Skeletal muscle tissue (tissue), 3 donors: ENCODE measurements at regions not wholly inside any gene's neighbourhood (a gene's known extent, or its start where the extent isn't known, plus 50 kb on each side); places are given as distances from the start of the nearest gene placed in this dataset.

Experiments
- H3K27ac ChIP-seq: one replicate; pipeline ENCODE4 v1.7.0; 2013; ENCODE audit warnings: mild to moderate bottlenecking, low read depth, low read length, inconsistent platforms
- H3K27me3 ChIP-seq, 3 donors: one replicate each; pipeline ENCODE4 v1.7.0; 2013; ENCODE audit warnings: low read length in 3 of 3; ENCODE audit not compliant: control insufficient read depth in 3 of 3, insufficient read depth in 3 of 3
- H3K36me3 ChIP-seq, 3 donors: one replicate each; pipeline ENCODE4 v1.7.0; 2013; ENCODE audit warnings: low read length in 3 of 3; ENCODE audit not compliant: control insufficient read depth in 3 of 3, insufficient read depth in 3 of 3
- H3K4me1 ChIP-seq, 3 donors: one replicate each; pipeline ENCODE4 v1.7.0; 2013; ENCODE audit warnings: low read length in 3 of 3, mild to moderate bottlenecking in 3 of 3; ENCODE audit not compliant: control insufficient read depth in 3 of 3, insufficient read depth in 3 of 3
- H3K4me3 ChIP-seq, 3 donors: one replicate each; pipeline ENCODE4 v1.7.0; 2013; ENCODE audit warnings: low read length in 3 of 3
- H3K9ac ChIP-seq, 3 donors: one replicate each; pipeline ENCODE4 v1.7.0; 2013; ENCODE audit warnings: low read length in 3 of 3, mild to moderate bottlenecking in 3 of 3, moderate library complexity in 2 of 3, low read depth in 1 of 3
- H3K9me3 ChIP-seq, 3 donors: one replicate each; pipeline ENCODE4 v1.7.0; 2013; ENCODE audit warnings: low read length in 3 of 3; ENCODE audit not compliant: control insufficient read depth in 3 of 3
- donor health status: Osteomylitis.

DNA sequence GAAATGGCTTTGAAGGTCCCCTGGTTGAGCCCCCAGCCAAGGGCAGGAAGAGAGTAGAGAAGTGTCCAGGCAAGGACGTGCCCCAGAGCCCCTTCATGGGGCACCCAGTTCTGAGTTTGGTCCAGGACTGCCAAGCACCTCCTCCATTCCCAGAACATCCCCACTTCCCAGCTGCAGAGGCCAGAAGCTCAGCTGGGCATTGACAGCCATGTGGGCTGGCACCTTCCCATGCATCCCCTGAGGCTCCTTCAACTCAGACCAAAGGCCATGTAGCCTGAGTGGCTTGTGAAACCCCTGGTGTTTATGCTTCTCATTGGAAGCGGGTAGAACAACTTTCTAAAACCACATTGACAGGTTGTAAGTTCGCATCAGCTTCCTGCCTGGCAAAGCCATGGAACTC lies 789.6 kb downstream of the TBC1D22A start:
- peaks cover 0 to 16% (median 8%) of the 10 kb centered on the region in 3 donors for H3K27me3 ChIP-seq
- H3K4me1 ChIP-seq = no peaks in the 10 kb centered on the region
- H3K27ac ChIP-seq = no peak overlapping the region
- no peaks in the 10 kb centered on the region for H3K9me3 ChIP-seq
- no peaks in the 10 kb centered on the region for H3K36me3 ChIP-seq
- H3K4me3 ChIP-seq = no peak overlapping the region
- H3K9ac ChIP-seq = no peak overlapping the region

DNA sequence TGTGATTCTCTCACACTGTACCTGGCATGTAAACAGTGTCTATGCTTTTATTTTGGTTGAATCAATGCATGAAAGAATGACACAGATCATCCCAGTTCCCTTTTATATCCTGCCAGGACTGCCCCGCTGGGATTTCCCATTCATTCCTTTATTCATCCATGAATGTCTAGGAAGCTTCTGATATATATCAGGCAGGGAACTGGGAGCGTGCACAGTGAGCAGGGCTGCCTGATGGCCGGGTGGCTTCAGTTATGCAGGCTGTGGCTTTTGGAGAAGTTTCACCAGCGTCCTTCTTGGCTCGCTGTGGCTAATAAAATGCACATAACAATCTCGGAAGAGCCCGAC lies 789.0 kb downstream of the TBC1D22A start:
- H3K27ac ChIP-seq = no peak overlapping the region
- peaks cover 0 to 17% (median 8%) of the 10 kb centered on the region in 3 donors for H3K27me3 ChIP-seq
- H3K9me3 ChIP-seq = no peaks in the 10 kb centered on the region
- no peak overlapping the region for H3K4me3 ChIP-seq
- H3K36me3 ChIP-seq = no peaks in the 10 kb centered on the region
- H3K4me1 ChIP-seq = no peaks in the 10 kb centered on the region
- H3K9ac ChIP-seq = no peak overlapping the region

DNA sequence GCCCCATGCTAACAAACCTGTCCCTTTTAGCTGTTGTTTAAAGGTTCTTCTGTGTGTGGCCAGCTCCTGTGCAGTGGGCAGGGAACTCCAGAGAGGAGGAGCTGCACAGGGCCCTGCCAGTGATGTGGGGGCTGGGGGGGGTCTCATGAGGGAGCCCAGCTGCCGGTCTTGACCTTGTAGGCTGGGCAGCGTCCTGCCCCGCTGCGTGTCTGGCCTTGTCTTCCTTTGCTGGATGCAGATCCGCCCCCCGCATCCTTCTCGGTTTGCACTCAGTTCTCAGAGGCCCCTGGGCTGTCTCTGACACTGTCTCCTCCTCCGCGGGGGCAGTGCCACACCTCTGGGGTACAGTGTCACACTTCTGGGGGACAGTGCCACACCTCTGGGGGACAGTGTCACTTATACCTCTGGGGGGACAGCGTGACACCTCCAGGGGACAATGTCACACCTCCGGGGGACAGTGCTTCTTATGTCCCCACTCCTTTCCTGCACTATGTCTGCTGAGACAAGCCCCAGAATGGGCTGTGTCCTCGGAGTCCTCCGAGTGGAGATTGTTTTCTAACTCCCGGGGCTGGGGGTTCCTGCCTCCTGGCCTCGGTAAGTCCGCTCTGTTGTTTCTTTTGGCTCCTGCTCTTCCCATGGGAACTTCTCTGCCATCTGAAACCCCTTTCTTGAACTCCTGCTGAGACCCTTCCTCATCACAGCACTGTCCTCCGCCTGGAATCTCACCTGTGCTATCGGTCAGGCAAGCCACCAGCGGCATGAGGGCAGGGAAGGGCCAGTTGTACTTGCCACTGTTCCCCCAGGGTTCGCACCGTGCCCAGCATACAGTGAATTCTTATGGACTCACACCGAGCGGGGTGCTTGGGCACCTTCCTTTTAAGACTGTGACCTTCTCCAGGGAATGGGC lies 788.3 kb downstream of the TBC1D22A start:
- no peaks in the 10 kb centered on the region for H3K9me3 ChIP-seq
- no peak overlapping the region for H3K4me3 ChIP-seq
- H3K36me3 ChIP-seq = no peaks in the 10 kb centered on the region
- no peak overlapping the region for H3K27ac ChIP-seq
- H3K4me1 ChIP-seq = no peaks in the 10 kb centered on the region
- no peak overlapping the region for H3K9ac ChIP-seq
- peaks cover 0 to 17% (median 12%) of the 10 kb centered on the region in 3 donors for H3K27me3 ChIP-seq

DNA sequence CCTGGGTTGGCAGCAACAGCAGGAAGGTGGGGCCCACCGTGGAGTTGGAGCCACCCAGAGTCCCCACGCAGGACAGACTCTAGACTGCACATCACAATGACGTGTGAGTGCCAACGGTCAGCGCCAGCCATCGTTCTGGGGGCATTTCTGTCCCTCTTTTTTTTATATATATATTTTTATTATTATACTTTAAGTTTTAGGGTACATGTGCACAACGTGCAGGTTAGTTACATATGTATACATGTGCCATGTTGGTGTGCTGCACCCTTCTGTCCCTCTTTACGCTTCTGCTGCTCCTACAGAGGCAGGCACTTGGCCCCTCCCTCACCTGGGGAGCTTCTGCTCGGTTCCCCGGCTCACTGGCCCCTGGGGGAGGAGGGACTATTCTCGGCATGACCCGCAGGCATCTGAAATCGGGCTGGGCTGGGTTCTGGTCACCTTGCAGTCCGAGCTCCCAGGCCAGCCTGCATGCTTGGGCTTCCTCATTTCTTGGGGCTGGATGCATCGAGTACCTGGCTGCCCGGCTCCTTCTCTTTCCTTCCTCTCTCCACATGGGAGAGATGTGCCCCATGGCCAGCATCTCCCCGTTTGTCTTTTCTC lies 787.4 kb downstream of the TBC1D22A start:
- Histone ChIP-seq H3K36me3 (no peaks in the 10 kb centered on the region), H3K4me1 (no peaks in the 10 kb centered on the region), H3K27ac (no peak overlapping the region), H3K27me3 (peaks cover 0 to 17% (median 12%) of the 10 kb centered on the region in 3 donors), H3K9ac (no peak overlapping the region), H3K9me3 (no peaks in the 10 kb centered on the region), H3K4me3 (no peak overlapping the region)

DNA sequence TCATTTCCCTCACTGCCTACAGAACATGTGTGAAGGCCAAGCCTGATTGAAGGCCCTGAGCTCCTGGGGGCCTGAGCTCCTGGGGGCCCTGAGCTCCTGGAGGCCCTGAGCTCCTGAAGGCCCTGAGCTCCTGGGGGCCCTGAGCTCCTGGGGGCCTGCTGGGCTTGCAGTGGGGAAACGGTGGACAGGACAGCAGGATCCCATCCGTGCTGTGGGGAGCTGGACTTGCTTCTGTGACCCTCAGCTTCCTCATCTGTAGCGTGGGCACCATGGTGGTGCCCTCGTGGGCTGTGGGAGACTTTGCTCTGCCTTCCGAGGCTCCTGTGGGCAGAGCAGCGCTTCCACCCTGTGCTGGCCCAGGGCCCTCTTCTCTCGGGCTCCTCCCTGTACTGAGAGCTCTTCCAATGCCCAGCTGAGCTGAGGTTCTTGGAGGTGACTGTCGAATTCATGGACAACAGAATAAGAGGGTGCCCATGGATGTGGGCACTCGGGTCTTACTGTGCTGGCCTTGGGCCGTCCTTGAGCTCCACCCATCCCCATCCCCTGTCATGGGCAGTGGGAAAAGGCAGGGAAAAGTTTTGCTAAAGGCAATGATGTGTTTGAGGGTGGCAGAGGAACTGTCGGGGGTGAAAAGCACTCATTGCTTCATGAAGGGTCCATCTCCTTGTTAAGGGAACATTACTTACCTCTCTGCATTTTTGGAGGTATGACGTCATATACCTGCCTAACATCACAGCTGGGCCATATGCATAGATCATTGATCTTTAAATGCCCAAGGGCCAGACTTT lies 786.7 kb downstream of the TBC1D22A start:
- no peak overlapping the region for H3K9ac ChIP-seq
- no peaks in the 10 kb centered on the region for H3K9me3 ChIP-seq
- no peak overlapping the region for H3K27ac ChIP-seq
- H3K36me3 ChIP-seq = no peaks in the 10 kb centered on the region
- no peaks in the 10 kb centered on the region for H3K4me1 ChIP-seq
- peaks cover 0 to 17% (median 12%) of the 10 kb centered on the region in 3 donors for H3K27me3 ChIP-seq
- no peak overlapping the region for H3K4me3 ChIP-seq

DNA sequence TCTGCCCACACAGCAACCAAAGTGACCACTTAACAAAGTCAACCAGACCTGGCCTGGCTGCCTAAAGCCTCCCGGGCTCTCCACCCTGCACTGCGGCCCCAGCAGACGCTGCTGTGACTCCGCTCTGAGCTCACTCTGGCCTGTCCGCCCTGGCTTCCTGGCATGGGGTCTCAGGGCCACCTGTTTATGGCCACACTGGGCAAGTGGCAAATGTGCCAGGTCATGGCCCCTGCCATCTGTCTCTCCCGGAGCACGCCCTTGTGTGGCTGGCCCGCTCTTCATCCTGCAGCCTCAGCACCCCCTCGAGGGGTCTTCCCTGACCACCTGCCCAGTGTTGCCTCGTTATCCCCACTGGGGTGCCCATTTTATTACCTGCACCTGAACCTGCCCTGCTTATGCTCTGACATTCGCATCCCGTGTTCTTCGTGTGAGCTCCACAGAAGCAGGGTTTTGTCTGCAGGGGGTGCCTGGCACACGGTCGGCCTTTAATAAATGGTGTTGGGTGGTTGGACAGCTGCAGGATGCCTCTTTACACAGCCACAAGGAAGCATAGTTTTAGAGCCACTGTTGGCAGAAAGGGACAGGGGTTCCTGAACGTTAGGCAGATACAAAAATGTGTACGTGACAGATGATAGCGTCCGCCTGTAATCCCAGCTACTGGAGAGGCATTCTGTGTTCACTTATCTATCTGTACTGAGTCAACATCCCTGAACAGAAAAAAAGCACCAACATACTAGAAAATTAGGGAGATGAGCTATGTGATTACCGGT lies 785.6 kb downstream of the TBC1D22A start:
- H3K4me1 ChIP-seq = no peaks in the 10 kb centered on the region
- no peaks in the 10 kb centered on the region for H3K9me3 ChIP-seq
- peaks cover 0 to 17% (median 12%) of the 10 kb centered on the region in 3 donors for H3K27me3 ChIP-seq
- no peak overlapping the region for H3K9ac ChIP-seq
- no peak overlapping the region for H3K27ac ChIP-seq
- no peak overlapping the region for H3K4me3 ChIP-seq
- no peaks in the 10 kb centered on the region for H3K36me3 ChIP-seq

DNA sequence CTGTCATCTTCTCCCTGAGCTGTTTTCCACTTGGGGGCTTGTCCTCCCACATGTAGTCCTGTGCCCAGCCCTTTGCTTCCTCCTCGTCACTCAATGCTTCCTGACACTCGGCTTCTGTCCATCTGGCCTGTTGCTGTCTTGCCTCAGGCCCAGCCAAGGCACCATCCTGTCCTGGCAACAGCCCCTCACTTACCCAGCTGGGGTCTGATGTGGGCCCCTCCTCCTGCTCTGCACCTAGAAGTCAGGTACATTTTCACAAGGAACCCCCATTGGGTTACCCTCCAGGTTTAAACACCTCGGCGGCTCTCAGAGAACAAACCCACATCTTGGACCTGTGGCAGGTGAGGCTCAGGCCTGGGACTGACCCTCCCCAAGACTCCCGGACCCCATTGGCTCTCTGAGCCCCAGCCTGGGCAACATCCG lies 784.8 kb downstream of the TBC1D22A start:
- H3K36me3 ChIP-seq = no peaks in the 10 kb centered on the region
- no peak overlapping the region for H3K4me3 ChIP-seq
- peaks cover 0 to 17% (median 12%) of the 10 kb centered on the region in 3 donors for H3K27me3 ChIP-seq
- no peaks in the 10 kb centered on the region for H3K4me1 ChIP-seq
- H3K9me3 ChIP-seq = no peaks in the 10 kb centered on the region
- no peak overlapping the region for H3K9ac ChIP-seq
- no peak overlapping the region for H3K27ac ChIP-seq

DNA sequence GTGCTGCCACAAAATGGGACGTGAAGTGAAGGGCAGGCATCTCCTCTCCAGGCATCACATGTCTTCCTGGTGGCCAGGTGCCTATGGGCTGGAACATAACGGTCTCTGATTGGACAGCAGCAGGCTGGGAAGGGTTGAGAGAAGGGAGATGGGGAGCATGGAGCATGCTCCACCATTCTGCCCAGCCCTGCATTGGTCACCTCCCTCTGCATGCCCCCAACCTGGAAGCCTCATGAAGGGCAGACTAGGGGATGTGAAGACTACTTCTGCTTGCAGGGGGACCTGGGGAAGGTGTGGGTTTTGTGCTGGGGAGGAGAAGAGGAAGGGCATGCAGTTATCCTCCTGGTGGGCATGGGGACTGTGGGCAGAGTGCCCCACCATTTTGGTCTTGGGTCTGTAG lies 782.2 kb downstream of the TBC1D22A start:
- Histone ChIP-seq H3K4me3 (no peak overlapping the region), H3K36me3 (no peaks in the 10 kb centered on the region)

DNA sequence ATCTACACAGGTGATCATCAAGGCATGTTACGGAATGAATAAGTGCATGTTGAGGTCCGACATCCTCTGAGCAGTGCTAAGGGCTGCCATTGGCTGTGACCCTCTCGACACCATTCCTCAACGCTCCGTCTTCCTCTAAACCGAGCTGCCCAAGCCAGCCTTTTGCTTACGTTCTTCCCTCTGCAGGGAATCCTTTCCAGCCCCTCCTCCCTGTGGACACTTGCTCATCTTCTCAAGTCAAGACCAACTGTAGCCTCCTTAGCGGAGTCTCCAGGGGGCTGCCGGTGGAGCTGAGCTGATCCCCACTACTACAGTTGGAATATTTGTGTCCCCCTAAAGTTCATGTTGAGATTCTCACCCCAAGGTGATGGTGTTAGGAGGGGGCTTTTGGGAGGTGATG lies 781.0 kb downstream of the TBC1D22A start:
- Histone ChIP-seq H3K4me3 (no peak overlapping the region), H3K9me3 (peaks cover 0 to 1% (median 0%) of the 10 kb centered on the region in 3 donors), H3K27ac (no peak overlapping the region), H3K36me3 (no peaks in the 10 kb centered on the region), H3K4me1 (no peaks in the 10 kb centered on the region), H3K27me3 (peaks cover 0 to 9% (median 4%) of the 10 kb centered on the region in 3 donors), H3K9ac (no peak overlapping the region)

More for the DNA sequence above, 782.2 kb downstream of the TBC1D22A start:
- Histone ChIP-seq H3K9ac (no peak overlapping the region), H3K27ac (no peak overlapping the region), H3K9me3 (peaks cover 0 to 1% (median 0%) of the 10 kb centered on the region in 3 donors), H3K4me1 (no peaks in the 10 kb centered on the region), H3K27me3 (peaks cover 0 to 7% (median 4%) of the 10 kb centered on the region in 3 donors)
